CD4-positive, alpha-beta T cell treated with Interleukin-15 for 4 hours (primary cell): ENCODE measurements at regions not wholly inside any gene's neighbourhood (a gene's known extent, or its start where the extent isn't known, plus 50 kb on each side); places are given as distances from the start of the nearest gene placed in this dataset.
"Not testable (repeated sequence)": the region's sequence is repeated elsewhere in the genome, so short reads cannot be mapped to it uniquely, and the experiment has no call there.

Experiments
- DNase-seq: peaks from one replicate; pipeline ENCODE4 v3.0.0-alpha.2; 2020; ENCODE audit warnings: low spot score

DNA sequence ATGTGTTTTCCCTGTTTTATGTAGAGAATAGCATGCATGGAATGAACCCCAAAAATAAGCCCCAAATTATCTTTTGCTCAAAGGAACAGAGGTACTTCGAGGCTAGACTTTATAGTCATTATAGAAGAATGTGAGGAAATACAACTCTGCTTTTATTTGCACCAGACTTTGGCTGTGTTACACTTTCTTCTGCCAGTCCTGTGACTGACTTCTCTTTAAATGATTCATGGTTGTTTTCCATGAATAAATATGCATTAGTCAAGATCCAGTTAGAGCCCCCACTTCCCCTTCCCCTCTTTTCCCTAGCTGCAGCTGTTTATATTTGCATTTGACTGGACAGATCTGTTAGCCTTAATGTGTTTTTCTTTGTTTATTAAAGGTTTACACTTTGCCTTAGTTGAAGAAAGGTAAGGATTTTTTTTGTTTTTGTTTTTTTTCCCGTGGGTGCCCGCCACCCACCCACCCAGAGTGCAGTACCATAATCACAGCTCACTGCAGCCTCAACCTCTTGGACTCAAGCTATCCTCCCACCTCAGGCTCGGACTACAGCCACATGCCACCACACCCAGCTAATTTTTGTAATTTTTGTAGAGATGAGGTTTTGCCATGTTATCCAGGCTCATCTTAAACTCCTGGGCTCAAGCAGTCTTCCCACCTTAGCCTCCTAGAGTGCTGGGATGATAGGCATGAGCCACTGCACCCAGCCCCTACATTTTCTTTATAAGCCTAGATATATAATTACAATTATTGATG is 152.6 kb downstream of the CYB561 start:
- DNase-seq, result no peak

DNA sequence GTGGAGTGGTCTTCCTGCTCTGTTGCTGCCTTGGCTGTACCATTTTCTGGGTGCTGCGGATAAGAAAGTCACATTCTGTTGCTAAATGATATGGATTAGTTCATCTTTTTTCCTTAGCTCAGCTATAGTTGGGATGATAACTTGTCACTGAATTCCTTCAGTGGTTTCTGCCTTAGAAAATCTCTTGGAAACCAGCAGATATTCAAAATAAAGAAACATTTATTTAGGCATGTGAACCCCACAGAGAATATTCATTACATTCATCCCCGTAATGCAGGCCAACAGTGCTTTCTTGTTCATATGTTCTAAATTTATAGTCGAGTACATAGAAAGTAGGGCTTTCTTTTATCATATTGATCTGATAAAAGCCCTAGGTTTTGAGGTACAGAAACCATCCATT is 151.3 kb downstream of the CYB561 start:
- no peak for DNase-seq

GRCh38 chr17:63295288-63295687 is 150.8 kb downstream of the CYB561 start:
- DNase-seq, result no peak

- DNase-seq, result no peak
Measured at GRCh38 chr17:63295839-63296590, 150.1 kb downstream of the CYB561 start.

- not testable (repeated sequence) for DNase-seq
Measured at GRCh38 chr17:63298916-63299315, 147.2 kb downstream of the CYB561 start.

DNA sequence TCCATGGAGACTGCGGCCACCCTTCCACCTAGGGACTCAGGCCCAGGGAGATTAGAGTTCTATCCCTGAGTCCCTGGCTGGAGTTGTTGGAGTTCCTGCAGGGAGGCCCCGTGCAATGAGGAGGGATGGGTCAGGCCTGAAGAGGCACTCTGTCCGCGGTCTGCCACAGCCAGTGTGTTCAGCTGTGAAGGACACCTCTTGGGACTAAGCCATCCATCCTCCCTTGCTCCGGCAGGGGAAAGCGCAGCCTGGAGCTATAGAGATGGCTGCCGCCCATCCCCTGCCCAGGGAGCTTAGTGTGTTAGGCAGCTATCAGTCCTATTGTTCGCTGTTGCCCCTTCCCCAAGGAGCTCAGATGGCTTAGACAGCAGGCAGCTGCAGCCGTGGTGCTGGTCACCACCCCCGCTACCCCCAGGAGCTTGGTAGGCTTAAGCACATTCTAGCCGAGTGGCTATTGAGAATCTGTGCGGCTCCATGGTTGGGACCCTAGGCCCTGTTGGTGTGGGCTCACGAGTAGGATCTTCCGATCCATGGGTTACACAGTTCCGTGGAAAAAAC is 141.3 kb downstream of the CYB561 start:
- DNase-seq, result no peak

DNA sequence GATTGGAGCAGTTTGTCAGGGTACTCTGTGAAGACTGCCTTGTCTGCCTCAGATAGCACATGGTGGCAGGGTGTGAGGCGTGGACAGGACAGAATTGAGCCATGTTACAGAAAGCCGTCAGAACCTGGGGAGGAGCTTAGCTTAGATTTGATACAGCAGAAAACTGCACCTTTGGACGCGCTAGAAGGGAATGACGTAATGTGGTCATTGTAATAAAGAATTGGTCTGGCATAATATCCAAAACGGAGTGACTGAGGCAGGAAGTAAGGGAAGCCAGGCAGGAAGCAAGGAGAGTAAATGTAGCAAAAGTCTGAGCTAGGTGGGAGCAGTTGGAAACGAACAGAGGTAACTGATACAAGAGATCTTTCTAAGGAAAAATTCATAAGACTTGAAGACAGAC is 140.2 kb downstream of the CYB561 start:
- DNase-seq, result no peak

DNA sequence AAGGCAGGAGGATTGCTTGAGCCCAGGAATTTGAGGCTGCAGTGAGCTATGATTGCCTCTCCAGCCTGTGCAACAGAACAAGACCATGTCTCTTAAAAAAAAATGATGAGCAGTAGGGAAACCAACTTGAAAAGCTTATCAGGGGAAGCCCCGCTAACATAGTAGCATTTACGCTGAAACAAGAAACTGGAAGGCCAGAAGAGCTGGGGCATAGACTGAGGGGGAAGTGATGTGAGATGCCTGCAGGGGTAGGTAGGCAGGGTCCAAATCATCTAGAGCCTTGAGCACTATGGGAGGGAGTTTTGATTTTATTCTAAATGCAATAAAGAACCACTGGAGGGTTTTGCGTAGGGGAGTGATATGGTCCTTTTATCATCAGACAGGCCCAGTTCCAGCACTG is 139.3 kb downstream of the CYB561 start:
- no peak for DNase-seq

DNA sequence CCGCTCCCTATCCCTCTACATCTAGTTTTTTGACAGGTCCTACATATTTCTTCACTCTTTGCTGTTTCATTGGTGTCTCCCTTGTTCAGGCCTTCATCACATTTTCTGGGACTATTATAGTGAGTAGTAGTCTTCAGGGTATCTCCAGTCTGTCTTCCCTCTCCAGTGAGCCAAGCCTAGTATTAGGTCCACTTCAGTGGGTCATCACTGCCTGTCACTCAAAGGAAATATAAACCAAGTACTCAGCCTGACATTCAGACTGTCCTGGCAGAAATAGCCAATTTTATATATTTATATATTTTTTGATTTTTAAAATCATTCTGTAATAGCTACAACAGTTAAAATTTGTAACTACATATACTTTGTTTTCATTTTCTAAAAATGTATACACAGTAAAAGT is 137.8 kb downstream of the CYB561 start:
- no peak for DNase-seq

DNA sequence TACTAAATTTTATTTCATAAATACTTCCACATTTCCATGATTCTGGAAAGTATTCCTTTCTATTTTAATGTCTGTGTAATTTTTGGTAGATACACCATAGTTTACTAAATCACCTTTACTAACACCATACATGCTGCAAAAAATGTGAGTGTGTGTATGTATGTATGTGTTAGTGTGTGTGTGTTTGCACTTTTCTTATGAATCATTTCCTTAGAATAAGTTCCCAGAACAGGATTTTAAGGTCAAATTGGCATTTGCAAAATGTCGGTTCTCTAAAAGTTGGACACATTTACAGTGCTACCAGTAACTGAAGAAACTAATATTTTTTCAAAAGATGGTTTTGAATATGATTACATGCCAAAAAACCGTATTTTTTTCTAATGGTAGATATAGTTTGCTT is 137.1 kb downstream of the CYB561 start:
- no peak for DNase-seq

GRCh38 chr17:63311416-63311937 is 134.6 kb downstream of the CYB561 start:
- no peak for DNase-seq

DNA sequence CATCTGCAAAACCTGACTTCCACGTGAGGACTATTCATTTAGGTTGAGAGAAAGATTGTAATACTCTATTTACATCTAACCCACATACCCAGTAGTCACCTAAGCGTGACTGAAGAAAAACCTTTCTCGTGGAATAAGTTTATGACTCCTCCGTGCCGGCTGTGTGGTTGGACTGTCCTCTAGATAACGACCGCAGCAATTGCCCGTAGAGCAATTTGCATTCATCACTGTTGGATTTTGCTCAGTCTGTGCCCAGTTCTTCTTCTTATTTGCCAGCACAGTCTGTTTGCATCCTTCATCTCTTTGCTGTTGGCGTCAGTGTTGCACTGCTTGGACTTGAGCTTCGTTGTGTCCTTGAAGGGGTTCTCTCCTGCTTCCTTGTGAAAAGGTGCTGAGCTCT is 131.3 kb downstream of the CYB561 start:
- no peak for DNase-seq

GRCh38 chr17:63316100-63316499 is 130.0 kb downstream of the CYB561 start:
- no peak for DNase-seq

- no peak for DNase-seq
Measured at GRCh38 chr17:63317166-63317840, 128.8 kb downstream of the CYB561 start.

DNA sequence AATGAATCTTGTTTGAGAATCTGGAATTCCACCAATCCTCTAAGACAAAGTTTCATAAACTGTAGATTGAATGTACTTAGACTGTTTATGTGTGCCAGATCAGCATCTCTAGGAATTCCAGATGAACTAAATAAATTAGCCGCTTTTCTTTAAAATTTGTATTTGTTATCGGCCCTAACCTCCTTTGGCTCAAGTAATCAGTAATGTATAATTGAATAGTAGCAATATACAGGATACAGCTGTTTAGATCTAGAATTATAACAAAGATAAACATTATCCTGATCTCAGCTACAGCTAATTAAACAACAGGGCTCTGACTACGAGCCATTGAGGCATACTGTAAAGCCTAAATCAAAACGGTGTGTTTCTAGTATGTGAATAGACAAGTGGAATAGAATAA is 120.3 kb downstream of the CYB561 start:
- DNase-seq, result no peak

GRCh38 chr17:63329876-63330275 is 116.2 kb downstream of the CYB561 start:
- no peak for DNase-seq

GRCh38 chr17:63331301-63332061 is 114.6 kb downstream of the CYB561 start:
- no peak for DNase-seq

GRCh38 chr17:63332286-63332685 is 113.8 kb downstream of the CYB561 start:
- no peak for DNase-seq

- DNase-seq, result no peak
Measured at GRCh38 chr17:63333869-63334268, 112.2 kb downstream of the CYB561 start.

- no peak for DNase-seq
Measured at GRCh38 chr17:63335831-63336230, 110.3 kb downstream of the CYB561 start.

- DNase-seq, result no peak
Measured at GRCh38 chr17:63337579-63337978, 108.5 kb downstream of the CYB561 start.

GRCh38 chr17:63338272-63338671 is 107.8 kb downstream of the CYB561 start:
- no peak for DNase-seq
